C4-2B (cell line): ENCODE measurements at regions not wholly inside any gene's neighbourhood (a gene's known extent, or its start where the extent isn't known, plus 50 kb on each side); places are given as distances from the start of the nearest gene placed in this dataset.

Experiments used
- ZFX ChIP-seq: fragments of 450-650 bp; IDR thresholded peaks from 2 replicates; pipeline ENCODE4 v1.6.1; 2017
- TF ChIP-seq, protein P1 (sequence below): fragments of 450-650 bp; conservative IDR thresholded peaks from 2 replicates; pipeline ENCODE4 v1.5.1; 2017; ENCODE audit warnings: mild to moderate bottlenecking

DNA sequence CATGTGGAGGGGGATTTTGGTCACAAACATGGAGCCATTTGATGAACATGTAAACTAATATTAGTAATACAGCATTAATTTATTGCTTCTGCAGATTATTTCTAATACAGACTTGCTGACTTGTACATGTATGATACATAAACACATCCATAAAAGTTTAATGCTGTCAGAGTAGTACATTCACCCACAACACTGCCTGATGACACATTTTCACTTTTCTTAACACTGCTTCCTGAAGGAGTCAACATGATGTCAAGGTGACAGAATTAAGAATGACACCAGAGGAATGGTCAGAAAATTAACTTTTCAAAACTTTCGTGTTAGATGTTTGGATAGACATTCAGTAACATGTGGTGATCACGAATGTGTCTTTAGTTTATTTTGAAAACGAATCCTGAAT is 199.4 kb downstream of the SATB1 start:
- TF ChIP-seq, protein P1, sequence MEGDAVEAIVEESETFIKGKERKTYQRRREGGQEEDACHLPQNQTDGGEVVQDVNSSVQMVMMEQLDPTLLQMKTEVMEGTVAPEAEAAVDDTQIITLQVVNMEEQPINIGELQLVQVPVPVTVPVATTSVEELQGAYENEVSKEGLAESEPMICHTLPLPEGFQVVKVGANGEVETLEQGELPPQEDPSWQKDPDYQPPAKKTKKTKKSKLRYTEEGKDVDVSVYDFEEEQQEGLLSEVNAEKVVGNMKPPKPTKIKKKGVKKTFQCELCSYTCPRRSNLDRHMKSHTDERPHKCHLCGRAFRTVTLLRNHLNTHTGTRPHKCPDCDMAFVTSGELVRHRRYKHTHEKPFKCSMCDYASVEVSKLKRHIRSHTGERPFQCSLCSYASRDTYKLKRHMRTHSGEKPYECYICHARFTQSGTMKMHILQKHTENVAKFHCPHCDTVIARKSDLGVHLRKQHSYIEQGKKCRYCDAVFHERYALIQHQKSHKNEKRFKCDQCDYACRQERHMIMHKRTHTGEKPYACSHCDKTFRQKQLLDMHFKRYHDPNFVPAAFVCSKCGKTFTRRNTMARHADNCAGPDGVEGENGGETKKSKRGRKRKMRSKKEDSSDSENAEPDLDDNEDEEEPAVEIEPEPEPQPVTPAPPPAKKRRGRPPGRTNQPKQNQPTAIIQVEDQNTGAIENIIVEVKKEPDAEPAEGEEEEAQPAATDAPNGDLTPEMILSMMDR = no peak
- TF ChIP-seq ZFX = no peak
